GM19467 (cell line): ENCODE measurements at regions not wholly inside any gene's neighbourhood (a gene's known extent, or its start where the extent isn't known, plus 50 kb on each side); places are given as distances from the start of the nearest gene placed in this dataset.
"Not testable (repeated sequence)": the region's sequence is repeated elsewhere in the genome, so short reads cannot be mapped to it uniquely, and the experiment has no call there.

Source experiments
- ATAC-seq: cut with Tn5 transposase; IDR thresholded peaks from one replicate; pipeline ENCODE4 v1.9.1; 2021; ENCODE audit warnings: mild to moderate bottlenecking, moderate library complexity; ENCODE audit not compliant: unreplicated experiment

DNA sequence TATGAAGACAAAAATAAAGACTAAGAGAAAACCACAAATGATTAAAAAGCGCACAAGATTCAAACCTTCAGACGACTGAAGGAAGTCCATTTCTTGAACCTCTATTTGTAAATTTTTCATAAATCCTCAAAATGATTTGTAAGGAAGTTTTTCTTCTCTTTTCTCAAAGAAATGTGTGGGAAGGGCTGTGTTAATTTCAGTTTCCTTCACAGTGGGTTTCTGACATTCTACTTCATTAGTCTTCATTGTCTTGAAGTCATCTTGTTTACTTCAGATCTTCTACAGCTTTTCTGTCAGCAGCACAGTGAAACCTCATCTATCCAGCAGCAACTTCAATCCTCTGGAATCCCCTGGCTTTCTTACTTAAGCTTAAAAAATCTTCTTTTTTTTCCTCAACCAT, 87.6 kb upstream of the MYLIP start:
- no peak for ATAC-seq

DNA sequence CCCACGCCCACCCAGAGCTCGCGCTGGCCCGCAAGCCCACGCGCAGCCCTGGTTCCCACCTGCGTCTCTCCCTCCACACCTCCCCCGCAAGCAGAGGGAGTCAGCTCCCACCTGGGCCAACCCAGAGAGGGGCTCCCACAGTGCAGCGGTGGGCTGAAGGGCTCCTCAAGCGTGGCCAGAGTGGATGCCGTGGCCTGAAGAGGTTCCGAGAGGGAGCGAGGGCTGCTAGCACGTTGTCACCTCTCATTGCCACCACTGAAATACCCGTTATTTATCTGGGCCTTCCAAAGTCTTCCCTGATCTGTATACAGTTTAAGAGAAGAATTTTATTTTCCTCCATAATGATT, 88.3 kb upstream of the MYLIP start:
- no peak for ATAC-seq

DNA sequence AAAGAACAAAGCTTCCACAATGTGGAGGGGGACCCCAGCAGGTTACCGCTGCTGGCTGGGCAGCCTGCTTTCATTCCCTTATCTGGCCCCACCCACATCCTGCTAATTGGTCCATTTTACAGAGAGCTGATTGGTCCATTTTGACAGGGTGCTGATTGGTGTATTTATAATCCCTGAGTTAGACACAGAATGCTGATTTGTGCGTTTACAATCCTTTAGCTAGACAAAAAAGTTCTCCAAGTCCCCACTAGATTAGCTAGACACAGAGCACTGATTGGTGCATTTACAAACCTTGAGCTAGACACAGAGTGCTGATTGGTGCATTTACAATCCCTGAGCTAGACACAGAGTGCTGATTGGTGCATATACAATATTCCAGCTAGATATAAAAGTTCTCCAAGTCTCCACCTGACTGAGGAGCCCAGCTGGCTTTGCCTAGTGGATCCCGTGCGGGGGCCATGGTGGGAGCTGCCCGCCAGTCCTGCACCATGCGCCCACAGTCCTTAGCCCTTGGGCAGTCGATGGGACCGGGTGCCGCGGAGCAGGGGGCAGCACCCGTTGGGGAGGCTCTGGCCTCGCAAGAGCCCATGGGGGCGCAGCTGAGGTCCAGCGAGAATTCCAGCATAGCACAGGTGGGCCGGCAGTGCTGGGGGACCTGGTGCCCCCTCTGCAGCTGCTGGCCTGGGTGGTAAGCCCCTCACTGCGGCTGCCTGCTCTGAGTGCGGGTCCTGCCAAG, 88.8 kb upstream of the MYLIP start:
- not testable (repeated sequence) for ATAC-seq

DNA sequence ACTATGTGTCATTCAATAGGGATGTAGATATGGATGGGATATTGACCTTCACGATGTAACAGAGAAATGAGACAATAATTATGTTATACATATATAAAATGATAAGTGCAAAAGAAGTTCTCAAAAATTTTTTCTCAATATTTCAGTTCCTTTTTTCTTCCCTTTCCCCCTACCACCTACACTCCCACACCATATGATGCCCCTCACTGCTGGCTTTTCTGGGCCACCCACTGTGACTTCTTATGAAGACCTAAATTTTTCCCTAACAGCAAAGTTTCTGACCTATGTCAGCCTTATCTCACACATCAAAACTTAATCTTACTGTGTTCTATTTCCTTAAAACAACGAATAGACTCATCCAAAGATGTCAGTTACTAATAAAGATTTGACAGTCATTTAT, 89.9 kb upstream of the MYLIP start:
- no peak for ATAC-seq

DNA sequence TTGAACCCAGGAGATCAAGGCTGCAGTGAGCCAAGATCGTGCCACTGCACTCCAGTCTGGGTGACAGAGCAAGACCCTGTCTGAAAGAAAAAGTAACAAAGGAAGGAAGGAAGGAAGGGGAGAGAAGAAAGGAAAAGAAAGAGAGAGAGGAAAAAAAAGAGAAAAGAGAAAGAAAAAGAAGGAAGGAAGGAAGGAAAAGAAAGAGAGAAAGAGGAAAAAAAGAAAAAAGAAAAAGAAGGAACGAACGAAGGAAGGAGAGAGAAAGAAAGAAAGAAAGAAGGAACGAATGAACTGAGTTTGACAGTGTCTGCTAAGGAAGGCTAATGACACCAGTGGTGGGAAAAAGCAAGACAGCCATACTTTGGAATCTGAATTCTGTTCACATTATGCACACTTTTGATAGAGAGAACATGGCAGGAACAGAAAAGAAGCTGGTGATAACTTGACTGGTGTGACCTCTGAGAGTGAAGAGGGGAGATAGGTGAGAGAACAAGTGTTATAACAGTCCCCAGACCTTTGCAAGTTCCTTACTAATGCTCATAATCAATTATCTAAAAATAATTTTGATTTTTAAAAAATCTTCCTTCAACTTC, 93.3 kb upstream of the MYLIP start:
- ATAC-seq = no peak

DNA sequence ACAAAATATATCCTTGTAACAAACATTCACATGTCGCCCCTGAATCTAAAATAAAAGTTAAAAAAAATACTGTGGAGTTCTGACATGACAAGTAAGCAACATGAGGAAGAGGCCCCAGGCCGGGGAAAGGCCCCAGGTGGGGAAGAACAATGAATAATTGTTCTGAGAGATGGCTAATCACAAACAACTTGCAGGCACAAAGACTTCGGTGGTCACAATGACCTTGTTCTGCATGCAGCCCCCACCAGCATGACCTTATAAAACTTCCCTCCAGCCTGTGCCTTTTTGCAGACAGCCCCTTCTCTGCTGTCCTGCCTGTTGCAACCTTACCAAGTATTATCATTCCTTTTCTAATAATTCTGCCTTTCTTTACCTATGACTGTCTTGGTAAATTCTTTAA, 95.7 kb upstream of the MYLIP start:
- no peak for ATAC-seq

DNA sequence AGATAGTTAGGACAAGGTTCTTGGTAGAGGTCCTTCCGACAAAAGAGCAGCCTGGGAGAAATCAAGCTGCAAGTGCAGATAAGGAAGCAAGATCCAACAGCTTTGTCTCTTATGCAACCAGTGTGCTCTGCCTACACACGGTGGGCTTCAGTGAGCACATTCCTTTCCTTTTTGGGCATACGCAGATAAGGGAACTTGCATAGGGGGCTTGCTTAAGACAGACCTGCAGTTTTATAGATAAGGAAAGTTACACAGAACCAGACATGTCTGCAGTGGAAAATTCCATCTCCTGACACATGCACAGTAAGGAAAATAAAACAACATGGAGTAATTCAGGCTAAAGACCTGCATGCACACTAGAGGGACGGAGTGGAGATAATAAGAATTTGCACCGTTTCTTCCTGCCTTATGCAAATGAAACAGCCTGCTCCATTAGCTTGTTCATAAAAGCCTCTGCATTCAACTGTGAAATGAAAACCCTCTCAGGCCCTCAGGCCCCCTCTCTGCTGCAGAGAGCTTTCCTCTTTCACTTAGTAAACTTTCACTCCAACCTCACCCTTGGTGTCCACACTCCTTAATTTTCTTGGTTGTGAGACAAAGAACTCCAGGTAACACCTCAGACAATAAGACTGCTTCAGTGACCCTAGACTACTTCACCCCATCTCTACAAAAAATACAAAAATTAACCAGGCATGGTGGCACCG, 97.5 kb upstream of the MYLIP start:
- no peak for ATAC-seq

DNA sequence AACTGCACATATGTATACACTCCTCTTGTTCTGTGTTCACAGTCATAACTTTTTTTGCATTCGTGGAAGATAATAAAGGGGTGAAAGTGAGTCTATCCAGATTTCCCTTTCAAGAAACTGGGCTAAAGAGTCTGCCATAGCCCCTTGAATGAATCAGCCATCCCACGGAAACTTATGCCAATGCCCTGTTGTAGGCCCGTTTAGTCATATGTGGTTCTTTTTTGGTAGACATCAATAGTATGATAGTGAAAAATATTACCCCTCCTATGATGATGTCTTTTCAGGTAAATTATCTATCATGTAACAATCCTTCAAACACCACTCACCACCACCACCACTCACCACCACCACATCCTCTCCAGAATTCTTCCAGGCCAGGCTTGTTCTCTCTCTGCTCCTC, 99.9 kb upstream of the MYLIP start:
- ATAC-seq = no peak

DNA sequence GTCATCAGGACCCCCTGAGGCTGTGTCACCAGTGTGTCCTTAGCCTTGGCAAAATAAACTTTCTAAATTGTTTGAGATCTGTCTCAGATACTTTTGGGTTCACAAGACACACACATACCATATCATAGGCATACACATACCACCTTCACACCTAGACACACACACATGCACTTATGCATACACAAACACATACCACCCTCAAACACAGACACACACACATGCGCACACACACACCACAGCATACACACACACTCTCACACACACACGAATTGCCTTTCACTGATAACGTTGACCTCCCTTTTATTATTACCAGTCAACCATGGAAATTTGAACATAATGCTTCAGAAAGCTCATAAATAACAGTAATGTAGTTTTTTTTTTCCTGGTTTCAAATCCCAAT, 108.6 kb upstream of the MYLIP start:
- no peak for ATAC-seq

DNA sequence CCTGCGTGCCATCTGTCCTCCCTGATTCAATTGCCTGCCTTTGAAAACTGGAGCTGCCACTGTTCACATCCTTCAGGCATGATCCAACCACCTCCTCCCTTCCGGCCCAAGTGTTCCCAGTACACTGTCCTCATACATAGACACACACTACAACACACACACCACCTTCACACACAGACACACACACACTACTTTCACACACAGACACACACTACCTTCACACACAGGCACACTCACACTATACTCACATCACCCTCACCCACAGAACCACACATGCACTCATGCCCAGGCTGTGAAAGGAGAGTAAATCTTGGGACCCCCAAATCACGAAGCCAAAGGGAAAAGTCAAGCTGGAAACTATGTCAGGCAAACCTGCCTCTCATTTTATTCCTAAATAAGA, 109.4 kb upstream of the MYLIP start:
- ATAC-seq = no peak

DNA sequence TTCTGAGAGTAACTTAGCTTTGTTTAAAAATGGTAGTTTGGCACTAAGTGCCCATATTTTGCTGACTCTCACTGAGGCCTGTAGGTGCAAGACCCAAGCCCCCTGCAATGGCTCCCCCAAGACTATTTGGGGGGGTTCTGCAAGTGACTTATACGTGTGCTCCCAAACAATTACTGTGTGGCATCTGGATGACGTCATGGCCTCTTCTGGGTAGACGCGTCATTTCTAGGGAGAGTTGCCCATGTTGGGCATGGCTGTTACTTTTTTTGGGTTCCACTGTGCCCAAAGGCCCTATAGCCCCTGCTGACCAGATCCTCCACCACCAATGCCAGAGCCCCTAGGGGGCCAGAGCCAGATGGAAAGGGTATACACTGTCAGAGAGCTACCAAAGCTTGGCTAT, 110.3 kb upstream of the MYLIP start:
- no peak for ATAC-seq

DNA sequence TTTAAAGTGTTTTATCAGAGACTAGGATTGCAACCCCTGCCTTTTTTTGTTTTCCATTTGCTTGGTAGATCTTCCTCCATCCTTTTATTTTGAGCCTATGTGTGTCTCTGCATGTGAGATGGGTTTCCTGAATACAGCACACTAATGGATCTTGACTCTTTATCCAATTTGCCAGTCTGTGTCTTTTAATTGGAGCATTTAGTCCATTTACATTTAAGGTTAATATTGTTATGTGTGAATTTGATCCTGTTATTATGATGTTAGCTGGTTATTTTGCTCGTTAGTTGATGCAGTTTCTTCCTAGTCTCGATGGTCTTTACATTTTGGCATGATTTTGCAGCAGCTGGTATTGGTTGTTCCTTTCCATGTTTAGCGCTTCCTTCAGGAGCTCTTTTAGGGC, 114.6 kb upstream of the MYLIP start:
- not testable (repeated sequence) for ATAC-seq

DNA sequence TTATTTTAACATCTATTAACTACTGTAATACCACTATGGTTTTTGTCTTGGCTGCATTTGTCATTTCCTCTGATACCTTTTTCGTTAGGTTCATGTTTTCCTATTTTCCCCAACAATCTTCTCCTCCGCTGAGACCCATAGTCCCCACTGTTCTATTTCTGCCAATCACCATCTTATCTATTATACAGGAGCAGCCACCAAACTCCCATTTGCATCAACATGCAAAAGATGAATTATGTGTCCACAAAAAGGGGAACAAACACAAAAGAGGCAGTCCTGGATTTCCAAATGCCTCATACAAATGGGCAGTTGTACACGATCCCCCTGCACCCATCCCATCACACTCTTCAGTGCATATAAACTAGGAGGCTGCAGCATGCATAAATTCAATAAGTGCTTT, 121.7 kb upstream of the MYLIP start:
- no peak for ATAC-seq

DNA sequence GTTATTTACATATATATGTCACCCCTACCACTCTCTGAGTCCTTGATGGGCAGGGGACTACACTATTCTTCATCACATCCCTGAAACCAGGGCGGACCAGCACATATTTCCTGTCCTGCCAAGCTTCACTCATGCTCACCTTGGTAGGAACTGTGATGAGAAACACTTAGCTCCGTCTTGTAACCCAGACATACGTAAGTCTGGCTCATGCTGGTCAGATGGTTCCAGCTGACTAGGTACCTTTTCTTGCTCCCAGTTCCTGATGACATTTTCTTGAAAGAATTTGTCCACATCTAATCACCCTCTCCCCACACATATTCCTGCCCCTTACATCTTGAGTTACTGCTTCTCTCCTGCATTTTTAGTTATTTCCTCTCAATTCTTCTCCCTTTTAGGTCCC, 122.2 kb upstream of the MYLIP start:
- no peak for ATAC-seq

DNA sequence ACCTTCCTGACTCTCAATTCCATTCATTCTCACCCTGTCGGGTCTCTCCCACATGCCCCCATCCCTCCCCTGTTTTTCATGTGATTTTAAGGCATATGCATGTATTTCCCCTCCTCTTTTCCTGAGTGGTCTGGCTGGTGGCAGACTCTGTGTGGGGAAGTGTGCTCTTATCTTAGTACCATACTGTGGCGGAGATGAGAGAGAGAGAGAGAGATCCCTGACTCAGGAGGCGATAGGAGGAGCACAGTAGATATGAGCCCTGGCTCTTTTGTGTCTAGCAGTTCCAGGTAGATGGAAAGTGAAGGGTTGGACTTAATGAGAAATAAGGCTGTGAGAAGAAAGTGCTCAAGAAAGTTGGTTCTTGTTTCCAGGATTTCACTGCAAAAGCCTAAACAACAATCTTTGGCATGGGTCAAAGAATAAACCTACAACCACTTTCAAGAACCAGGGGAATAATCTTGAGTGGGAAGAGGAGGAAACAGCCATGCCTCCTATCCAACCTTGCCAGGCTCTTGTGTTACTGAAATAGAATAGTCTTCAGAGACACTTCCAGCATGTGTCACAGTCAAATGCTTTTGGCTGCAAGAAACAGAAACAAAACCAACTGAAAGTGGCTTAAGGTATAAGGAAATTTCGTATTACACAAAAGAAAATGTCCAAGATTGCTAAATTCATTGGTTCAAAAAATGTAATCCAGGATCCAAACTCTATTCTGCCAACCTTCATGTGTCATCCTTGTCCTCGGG, 123.8 kb upstream of the MYLIP start:
- ATAC-seq = no peak

DNA sequence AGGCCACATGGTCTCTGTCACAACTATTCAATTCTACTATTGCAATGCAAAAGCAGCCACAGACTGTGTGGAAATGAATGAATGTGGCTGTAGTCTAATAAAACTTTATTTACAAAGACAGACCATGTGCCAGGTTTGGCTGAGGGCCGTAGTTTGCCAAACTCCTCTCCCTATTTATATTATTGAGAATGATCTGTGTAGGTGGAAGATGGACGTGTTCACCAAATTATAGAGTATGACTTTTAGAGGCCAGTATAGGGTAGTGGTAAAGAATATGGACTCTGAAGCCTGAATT, 125.7 kb upstream of the MYLIP start:
- ATAC-seq = no peak

DNA sequence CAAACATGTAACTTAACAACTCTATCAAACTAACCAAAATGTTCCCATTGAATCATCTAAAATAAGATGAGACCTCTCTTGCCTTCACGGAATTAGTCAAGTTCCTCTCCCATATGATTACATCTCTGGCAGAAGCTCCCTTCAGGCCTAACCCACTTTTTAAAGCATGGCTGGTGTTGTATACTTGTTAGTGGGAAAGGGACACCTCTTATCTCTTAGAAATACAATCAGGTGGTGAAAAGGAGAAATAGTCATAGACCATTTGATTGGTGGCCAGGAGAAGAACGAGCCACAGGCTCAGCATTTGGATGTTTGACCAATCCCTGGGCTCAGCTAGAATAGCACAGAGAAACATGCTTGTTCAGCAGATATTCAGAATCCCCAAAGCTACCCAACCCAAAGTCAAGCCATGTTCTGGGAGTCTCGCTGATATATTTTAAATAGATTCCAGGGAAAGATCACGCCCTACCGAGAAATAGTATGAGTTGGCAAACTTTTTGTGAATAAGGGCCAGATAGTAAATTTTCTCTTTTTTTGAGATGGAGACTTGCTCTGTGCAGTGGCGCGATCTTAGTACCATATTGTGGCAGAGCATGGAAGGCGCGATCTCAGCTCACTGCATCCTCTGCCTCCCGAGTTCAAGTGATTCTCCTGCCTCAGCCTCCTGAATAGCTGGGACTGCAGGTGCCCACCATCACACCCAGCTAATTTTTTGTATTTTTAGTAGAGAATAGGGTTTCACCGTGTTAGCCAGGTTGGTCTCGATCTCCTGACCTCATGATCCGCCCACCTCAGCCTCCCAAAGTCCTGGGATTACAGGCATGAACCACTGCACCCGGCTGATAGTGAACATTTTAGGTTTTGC, 126.3 kb upstream of the MYLIP start:
- no peak for ATAC-seq

DNA sequence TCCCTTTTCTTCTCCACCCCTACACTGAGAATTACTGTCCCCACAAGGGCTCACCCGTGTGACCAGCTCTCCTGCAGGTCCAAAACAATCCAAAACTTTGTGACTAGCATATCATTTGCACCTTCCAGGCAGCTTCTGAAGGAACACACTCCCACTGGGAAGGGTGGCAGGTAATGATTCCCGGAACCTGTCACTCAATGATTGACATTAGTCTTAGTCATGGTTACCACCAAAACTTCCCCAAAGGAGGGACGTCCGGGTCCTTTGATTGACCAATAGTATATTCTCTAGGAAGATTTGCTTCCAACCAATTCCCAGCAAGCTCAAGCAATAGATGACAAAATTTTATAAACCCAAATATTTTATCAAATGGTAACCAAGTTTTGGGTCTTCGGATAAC, 127.7 kb upstream of the MYLIP start:
- ATAC-seq = no peak

DNA sequence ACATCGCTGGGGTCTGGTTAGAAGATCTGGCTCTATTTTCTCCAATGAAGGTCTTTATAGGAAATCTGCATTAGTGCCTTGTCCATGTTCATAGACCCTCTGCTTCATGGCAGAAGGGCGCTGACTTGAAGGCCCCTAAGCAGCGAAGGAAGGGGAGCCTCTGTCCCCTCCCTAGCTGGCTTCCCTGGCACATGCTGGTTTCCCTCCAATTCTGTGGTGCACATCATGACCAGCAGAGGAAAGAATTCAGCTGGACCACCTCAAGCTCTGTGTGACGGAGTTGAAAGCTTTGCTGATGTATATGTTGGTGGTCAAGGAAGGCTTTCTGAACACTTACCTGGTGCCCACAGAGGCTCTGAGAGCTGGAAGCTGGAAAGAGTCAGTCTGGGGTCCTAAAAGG, 129.7 kb upstream of the MYLIP start:
- no peak for ATAC-seq

DNA sequence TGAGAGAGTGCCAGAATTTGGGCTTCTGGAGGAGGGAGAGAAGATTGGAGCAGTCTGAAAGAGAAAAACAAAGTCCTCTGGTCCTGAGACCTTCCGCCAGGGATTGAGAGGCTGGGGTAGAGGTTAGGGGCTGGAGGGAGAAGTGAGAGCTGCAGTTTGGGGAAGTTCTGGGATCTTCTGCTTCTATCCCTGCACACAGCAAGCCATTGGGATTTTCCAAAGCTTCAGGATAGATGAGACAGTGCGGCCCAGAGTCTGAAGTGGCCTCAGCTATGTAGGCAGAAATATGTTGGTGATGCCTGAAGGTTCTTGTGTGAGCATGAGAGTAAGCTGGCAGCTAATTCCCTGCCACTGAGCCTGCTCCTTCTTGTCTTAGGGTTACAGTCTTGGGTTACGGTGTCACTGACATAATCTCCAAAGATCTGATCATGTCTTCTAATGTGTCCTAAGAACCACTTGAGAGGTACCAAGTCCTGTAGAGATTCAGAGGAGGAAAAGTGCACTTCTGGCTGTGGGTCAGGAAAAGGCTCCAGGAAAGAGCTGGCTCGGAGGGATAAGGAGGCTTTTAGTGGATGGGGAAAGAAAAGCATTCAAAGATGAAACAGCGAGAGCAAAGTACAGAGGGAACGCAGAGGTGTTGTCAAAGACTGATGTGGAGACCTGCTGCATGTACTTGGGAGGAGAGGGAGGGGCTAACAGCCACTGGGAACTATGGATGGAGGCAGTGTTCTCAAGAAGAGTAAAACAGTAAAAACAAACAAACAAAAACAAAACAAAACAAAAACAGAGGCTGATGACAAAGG, 131.1 kb upstream of the MYLIP start:
- no peak for ATAC-seq
